OCI-LY3 (cell line): ENCODE measurements at regions not wholly inside any gene's neighbourhood (a gene's known extent, or its start where the extent isn't known, plus 50 kb on each side); places are given as distances from the start of the nearest gene placed in this dataset.

Experiments used
- EZH2phosphoT487 ChIP-seq: fragments of 200-600 bp; shearing (Covaris generic); IDR thresholded peaks from 2 replicates; pipeline ENCODE4 v1.6.1; 2018; ENCODE audit warnings: antibody characterized with exemption, mixed run types, low read depth
- TF ChIP-seq, protein P1 (sequence below): fragments of 200-600, 300-600 bp; sonication (generic); IDR thresholded peaks from 2 replicates; pipeline ENCODE4 v1.5.1; 2014; ENCODE audit warnings: antibody characterized with exemption, low read length, low read depth

- TF ChIP-seq, protein P1, sequence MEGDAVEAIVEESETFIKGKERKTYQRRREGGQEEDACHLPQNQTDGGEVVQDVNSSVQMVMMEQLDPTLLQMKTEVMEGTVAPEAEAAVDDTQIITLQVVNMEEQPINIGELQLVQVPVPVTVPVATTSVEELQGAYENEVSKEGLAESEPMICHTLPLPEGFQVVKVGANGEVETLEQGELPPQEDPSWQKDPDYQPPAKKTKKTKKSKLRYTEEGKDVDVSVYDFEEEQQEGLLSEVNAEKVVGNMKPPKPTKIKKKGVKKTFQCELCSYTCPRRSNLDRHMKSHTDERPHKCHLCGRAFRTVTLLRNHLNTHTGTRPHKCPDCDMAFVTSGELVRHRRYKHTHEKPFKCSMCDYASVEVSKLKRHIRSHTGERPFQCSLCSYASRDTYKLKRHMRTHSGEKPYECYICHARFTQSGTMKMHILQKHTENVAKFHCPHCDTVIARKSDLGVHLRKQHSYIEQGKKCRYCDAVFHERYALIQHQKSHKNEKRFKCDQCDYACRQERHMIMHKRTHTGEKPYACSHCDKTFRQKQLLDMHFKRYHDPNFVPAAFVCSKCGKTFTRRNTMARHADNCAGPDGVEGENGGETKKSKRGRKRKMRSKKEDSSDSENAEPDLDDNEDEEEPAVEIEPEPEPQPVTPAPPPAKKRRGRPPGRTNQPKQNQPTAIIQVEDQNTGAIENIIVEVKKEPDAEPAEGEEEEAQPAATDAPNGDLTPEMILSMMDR, result no peak
- no peak for TF ChIP-seq EZH2phosphoT487
Measured at GRCh38 chr5:56512313-56512996, 279.3 kb upstream of the ANKRD55 start.
